Gastrocnemius medialis (tissue), 4 donors: ENCODE measurements at regions not wholly inside any gene's neighbourhood (a gene's known extent, or its start where the extent isn't known, plus 50 kb on each side); places are given as distances from the start of the nearest gene placed in this dataset.

Experiments used
- POLR2A ChIP-seq, 2 donors: fragments of 450-650 bp; IDR thresholded peaks; one replicate each; pipeline ENCODE4 v1.6.1; 2017; ENCODE audit warnings: antibody characterized with exemption in 2 of 2, mild to moderate bottlenecking in 2 of 2, moderate library complexity in 2 of 2
- TF ChIP-seq, protein P1 (sequence below), 5 experiments: fragments of 450-650 bp in 3 of 5; fragments of 200-600 bp in 2 of 5; sonication (generic) in 2 of 5; IDR thresholded peaks in 4 of 5; conservative IDR thresholded peaks in 1 of 5; 1 replicate in 4 of 5; 2 replicates in 1 of 5; pipeline ENCODE4 v1.5.1; 2016 to 2019; ENCODE audit warnings: antibody characterized with exemption in 5 of 5, mild to moderate bottlenecking in 3 of 5, moderate library complexity in 3 of 5

GRCh38 chr18:1593091-1593490, 688.4 kb downstream of the ADCYAP1 start:
- TF ChIP-seq, protein P1, sequence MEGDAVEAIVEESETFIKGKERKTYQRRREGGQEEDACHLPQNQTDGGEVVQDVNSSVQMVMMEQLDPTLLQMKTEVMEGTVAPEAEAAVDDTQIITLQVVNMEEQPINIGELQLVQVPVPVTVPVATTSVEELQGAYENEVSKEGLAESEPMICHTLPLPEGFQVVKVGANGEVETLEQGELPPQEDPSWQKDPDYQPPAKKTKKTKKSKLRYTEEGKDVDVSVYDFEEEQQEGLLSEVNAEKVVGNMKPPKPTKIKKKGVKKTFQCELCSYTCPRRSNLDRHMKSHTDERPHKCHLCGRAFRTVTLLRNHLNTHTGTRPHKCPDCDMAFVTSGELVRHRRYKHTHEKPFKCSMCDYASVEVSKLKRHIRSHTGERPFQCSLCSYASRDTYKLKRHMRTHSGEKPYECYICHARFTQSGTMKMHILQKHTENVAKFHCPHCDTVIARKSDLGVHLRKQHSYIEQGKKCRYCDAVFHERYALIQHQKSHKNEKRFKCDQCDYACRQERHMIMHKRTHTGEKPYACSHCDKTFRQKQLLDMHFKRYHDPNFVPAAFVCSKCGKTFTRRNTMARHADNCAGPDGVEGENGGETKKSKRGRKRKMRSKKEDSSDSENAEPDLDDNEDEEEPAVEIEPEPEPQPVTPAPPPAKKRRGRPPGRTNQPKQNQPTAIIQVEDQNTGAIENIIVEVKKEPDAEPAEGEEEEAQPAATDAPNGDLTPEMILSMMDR (IDR thresholded peaks at IDR 0.05 in 4 of 5, conservative IDR thresholded peaks at IDR 0.05 in 1 of 5), result no peak
- TF ChIP-seq POLR2A (IDR thresholded peaks at IDR 0.05), result no peak
